Fibroblast of lung (primary cell): ENCODE measurements at regions not wholly inside any gene's neighbourhood (a gene's known extent, or its start where the extent isn't known, plus 50 kb on each side); places are given as distances from the start of the nearest gene placed in this dataset.
A peak's percentile ranks its signal among the peaks of the same experiment; 100 is the strongest.

Experiments used
- DNase-seq, 2 donors: peaks; one replicate each; pipeline versions ENCODE4 v3.0.0 to v3.0.0-alpha.2; 2010; ENCODE audit warnings: low read depth in 2 of 2
- H2AFZ ChIP-seq: 2 replicates; pipeline ENCODE4 v1.5.1; 2012; ENCODE audit warnings: low read length, control low read depth, inconsistent platforms
- H3K27ac ChIP-seq: 2 replicates; pipeline ENCODE4 v1.5.1; 2011; ENCODE audit warnings: low read length, control low read depth; ENCODE audit not compliant: insufficient read depth
- H3K27me3 ChIP-seq: 2 replicates; pipeline ENCODE4 v1.5.1; 2011; ENCODE audit warnings: mild to moderate bottlenecking, low read length; ENCODE audit not compliant: control insufficient read depth, insufficient read depth
- H3K36me3 ChIP-seq: 2 replicates; pipeline ENCODE4 v1.5.1; 2011; ENCODE audit warnings: low read length; ENCODE audit not compliant: control insufficient read depth, insufficient read depth
- H3K4me1 ChIP-seq: 2 replicates; pipeline ENCODE4 v1.5.1; 2011; ENCODE audit warnings: low read length; ENCODE audit not compliant: control insufficient read depth, insufficient read depth; ENCODE audit errors: extremely low read depth
- H3K4me2 ChIP-seq: 2 replicates; pipeline ENCODE4 v1.5.1; 2011; ENCODE audit warnings: low read length, control low read depth; ENCODE audit not compliant: insufficient read depth; ENCODE audit errors: extremely low read depth
- H3K4me3 ChIP-seq, 4 experiments: fragments of 200-600 bp in 1 of 4; sonication (generic) in 1 of 4; replicated peaks in 1 of 4; 2 replicates each; pipeline ENCODE4 v1.5.1; 2011 to 2016; ENCODE audit warnings: low read length in 4 of 4, low read depth in 3 of 4, mild to moderate bottlenecking in 3 of 4, control low read depth in 2 of 4, inconsistent platforms in 1 of 4, mixed read lengths in 1 of 4; ENCODE audit not compliant: insufficient read depth in 1 of 4; ENCODE audit errors: control extremely low read depth in 1 of 4
- H3K79me2 ChIP-seq: 2 replicates; pipeline ENCODE4 v1.5.1; 2012; ENCODE audit warnings: mild to moderate bottlenecking, low read length, inconsistent platforms; ENCODE audit not compliant: control insufficient read depth, insufficient read depth
- H3K9ac ChIP-seq: 2 replicates; pipeline ENCODE4 v1.5.1; 2011; ENCODE audit warnings: mild to moderate bottlenecking, low read length, control low read depth; ENCODE audit not compliant: insufficient read depth
- H3K9me3 ChIP-seq: 2 replicates; pipeline ENCODE4 v1.5.1; 2012; ENCODE audit warnings: low read depth, low read length; ENCODE audit not compliant: control insufficient read depth, insufficient read depth
- H4K20me1 ChIP-seq: 2 replicates; pipeline ENCODE4 v1.5.1; 2011; ENCODE audit warnings: low read length; ENCODE audit not compliant: control insufficient read depth, insufficient read depth; ENCODE audit errors: extremely low read depth
- EZH2 ChIP-seq: IDR thresholded peaks from 2 replicates; pipeline ENCODE4 v1.5.1; 2012; ENCODE audit warnings: low read length, control low read depth, mild to moderate bottlenecking; ENCODE audit errors: missing control alignments
- TF ChIP-seq, protein P1 (sequence below), 2 donors: IDR thresholded peaks in 1 of 2; conservative IDR thresholded peaks in 1 of 2; 1 replicate in 1 of 2; 2 replicates in 1 of 2; pipeline ENCODE4 v1.5.1; 2011 to 2012; ENCODE audit warnings: low read length in 2 of 2, control low read depth in 1 of 2, inconsistent platforms in 1 of 2, low read depth in 1 of 2, mild to moderate bottlenecking in 1 of 2

DNA sequence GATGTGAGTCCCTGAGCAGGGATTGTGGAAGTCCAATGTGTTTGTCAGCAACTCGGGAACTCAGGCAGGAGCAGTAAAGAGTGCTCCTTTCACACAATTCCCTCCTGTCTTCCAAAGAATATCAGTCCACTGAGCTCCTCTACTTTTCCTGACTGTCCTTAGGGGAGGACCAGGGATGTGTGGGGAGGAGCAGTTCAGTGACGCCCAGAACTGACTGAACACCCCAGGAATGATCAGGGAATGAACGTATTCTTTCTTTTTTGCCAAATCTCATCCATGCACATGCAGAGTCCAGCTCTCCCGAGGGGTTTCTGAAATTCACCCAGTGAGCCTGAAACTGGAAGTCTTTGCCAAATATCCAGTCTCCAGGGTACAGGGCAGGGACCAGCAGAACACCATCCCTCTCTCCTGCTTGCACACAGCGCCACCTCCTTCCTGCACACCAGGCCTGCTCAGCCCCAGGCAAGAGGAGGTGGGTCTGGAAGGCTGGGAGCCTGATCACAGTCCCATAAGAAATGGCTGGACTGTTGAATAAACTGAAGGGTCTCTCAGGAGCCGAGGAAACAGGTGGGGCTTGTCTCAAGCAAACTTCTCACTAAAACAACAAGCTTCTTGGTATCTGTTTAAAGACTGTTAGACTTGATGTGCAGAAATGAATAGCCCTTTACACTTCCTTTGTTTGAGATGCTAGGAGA, 294.7 kb downstream of the C7orf25 start:
- Histone ChIP-seq H3K4me3 (no peak overlapping the region), H3K27me3 (no peaks in the 10 kb centered on the region), H3K4me2 (no peak overlapping the region), H3K9me3 (no peaks in the 10 kb centered on the region), H3K4me1 (no peaks in the 10 kb centered on the region), H3K36me3 (no peaks in the 10 kb centered on the region), H3K9ac (no peak overlapping the region), H3K27ac (no peak overlapping the region), H2AFZ (no peak overlapping the region), H4K20me1 (no peaks in the 10 kb centered on the region), H3K79me2 (no peaks in the 10 kb centered on the region)
- peak in 1 of 2 donors; percentile 14 for DNase-seq
- TF ChIP-seq, protein P1, sequence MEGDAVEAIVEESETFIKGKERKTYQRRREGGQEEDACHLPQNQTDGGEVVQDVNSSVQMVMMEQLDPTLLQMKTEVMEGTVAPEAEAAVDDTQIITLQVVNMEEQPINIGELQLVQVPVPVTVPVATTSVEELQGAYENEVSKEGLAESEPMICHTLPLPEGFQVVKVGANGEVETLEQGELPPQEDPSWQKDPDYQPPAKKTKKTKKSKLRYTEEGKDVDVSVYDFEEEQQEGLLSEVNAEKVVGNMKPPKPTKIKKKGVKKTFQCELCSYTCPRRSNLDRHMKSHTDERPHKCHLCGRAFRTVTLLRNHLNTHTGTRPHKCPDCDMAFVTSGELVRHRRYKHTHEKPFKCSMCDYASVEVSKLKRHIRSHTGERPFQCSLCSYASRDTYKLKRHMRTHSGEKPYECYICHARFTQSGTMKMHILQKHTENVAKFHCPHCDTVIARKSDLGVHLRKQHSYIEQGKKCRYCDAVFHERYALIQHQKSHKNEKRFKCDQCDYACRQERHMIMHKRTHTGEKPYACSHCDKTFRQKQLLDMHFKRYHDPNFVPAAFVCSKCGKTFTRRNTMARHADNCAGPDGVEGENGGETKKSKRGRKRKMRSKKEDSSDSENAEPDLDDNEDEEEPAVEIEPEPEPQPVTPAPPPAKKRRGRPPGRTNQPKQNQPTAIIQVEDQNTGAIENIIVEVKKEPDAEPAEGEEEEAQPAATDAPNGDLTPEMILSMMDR (conservative IDR thresholded peaks at IDR 0.05 in 1 of 2, IDR thresholded peaks at IDR 0.05 in 1 of 2; ENCODE audit: low read depth in 1 of 2, low read length in 2 of 2): no peak
- TF ChIP-seq EZH2: no peak

DNA sequence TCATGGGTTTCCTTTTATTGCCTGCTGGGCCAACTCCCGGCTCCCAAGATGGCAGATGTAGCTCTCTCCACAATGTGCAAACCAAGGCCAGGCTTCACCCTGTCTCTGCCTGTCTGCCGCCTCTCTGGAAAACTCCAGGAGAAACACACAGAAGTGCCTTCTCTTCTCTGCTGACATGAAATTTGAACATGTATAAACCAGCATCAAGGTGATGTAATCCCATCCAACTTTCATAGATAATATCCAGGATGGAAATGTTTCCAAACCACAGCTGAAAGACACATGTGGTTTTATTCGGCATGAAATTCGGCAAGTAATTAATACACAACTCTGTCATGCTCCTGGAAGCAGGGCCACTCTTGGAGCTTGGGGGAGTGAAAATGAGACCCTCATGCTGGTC, 297.2 kb downstream of the C7orf25 start:
- H2AFZ ChIP-seq: no peak overlapping the region
- H3K27me3 ChIP-seq: no peaks in the 10 kb centered on the region
- H3K27ac ChIP-seq: no peak overlapping the region
- no peaks in the 10 kb centered on the region for H3K36me3 ChIP-seq
- H3K4me1 ChIP-seq: no peaks in the 10 kb centered on the region
- no peaks in the 10 kb centered on the region for H3K9me3 ChIP-seq
- TF ChIP-seq, protein P1 (conservative IDR thresholded peaks at IDR 0.05 in 1 of 2, IDR thresholded peaks at IDR 0.05 in 1 of 2; ENCODE audit: low read depth in 1 of 2, low read length in 2 of 2): no peak
- no peak for TF ChIP-seq EZH2
- H3K4me2 ChIP-seq: no peak overlapping the region
- H3K79me2 ChIP-seq: no peaks in the 10 kb centered on the region
- no peak overlapping the region for H3K4me3 ChIP-seq
- no peak overlapping the region for H3K9ac ChIP-seq
- no peaks in the 10 kb centered on the region for H4K20me1 ChIP-seq
- DNase-seq: no peak

DNA sequence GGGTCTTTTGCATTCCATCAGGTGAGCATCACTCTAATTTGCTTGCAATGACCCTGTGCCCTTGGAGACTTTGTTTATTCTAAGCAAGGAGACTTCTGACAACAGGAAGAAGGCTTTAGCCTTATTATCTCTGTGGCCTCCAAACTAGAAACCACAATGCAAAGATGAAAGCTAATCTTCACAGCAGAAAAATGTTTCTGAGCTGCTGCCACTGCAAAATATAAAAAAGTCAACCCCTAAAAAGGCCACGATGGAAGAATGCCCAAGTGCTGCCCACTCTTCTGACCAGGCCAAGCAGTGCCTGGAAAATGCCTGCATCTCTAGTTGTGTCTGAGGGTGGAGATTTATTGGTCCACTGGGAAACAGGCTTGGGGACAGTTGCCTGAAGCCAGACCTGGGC, 299.9 kb downstream of the C7orf25 start:
- no peak overlapping the region for H3K9ac ChIP-seq
- H3K4me1 ChIP-seq: no peaks in the 10 kb centered on the region
- H3K27me3 ChIP-seq: no peaks in the 10 kb centered on the region
- no peak overlapping the region for H3K4me3 ChIP-seq
- H2AFZ ChIP-seq: no peak overlapping the region
- H3K79me2 ChIP-seq: no peaks in the 10 kb centered on the region
- TF ChIP-seq, protein P1 (conservative IDR thresholded peaks at IDR 0.05 in 1 of 2, IDR thresholded peaks at IDR 0.05 in 1 of 2; ENCODE audit: low read depth in 1 of 2, low read length in 2 of 2): no peak
- no peak for TF ChIP-seq EZH2
- no peak overlapping the region for H3K27ac ChIP-seq
- H4K20me1 ChIP-seq: no peaks in the 10 kb centered on the region
- no peaks in the 10 kb centered on the region for H3K9me3 ChIP-seq
- DNase-seq: peak in 1 of 2 donors; percentile 19
- no peak overlapping the region for H3K4me2 ChIP-seq
- H3K36me3 ChIP-seq: no peaks in the 10 kb centered on the region
